ENCODE measurements at regions not wholly inside any gene's neighbourhood (a gene's known extent, or its start where the extent isn't known, plus 50 kb on each side); places are given as distances from the start of the nearest gene placed in this dataset.
A peak's percentile ranks its signal among the peaks of the same experiment; 100 is the strongest.

- TF ChIP-seq REST (IDR thresholded peaks at IDR 0.05; ENCODE audit: borderline replicate concordance), result peak; percentile 5; the same call in 1 of the 2 replicates
- TF ChIP-seq REST (CRISPR knock-in tag; IDR thresholded peaks at IDR 0.05; ENCODE audit: low read depth), result no peak
- TF ChIP-seq EHMT2 (IDR thresholded peaks at IDR 0.05), result no peak
- TF ChIP-seq ETS1 (conservative IDR thresholded peaks at IDR 0.05; ENCODE audit: control insufficient read depth, low read depth, low read length), result no peak
- TF ChIP-seq MEF2D (tag; conservative IDR thresholded peaks at IDR 0.05; ENCODE audit: low read depth), result no peak
- no peak for TF ChIP-seq GTF2F1 (IDR thresholded peaks at IDR 0.05; ENCODE audit: low read depth, low read length)
- peak; percentile 36 for TF ChIP-seq JUND (IDR thresholded peaks at IDR 0.05; ENCODE audit: borderline replicate concordance, low read depth, low read length)
- TF ChIP-seq JUND (tag; IDR thresholded peaks at IDR 0.05; ENCODE audit: borderline replicate concordance, low read depth, low read length), result no peak
- no peak for TF ChIP-seq DACH1 (IDR thresholded peaks at IDR 0.05; ENCODE audit: partially characterized antibody)
- no peak for TF ChIP-seq RBFOX2 (IDR thresholded peaks at IDR 0.05; ENCODE audit: low read depth, low read length)
- TF ChIP-seq CLOCK (CRISPR knock-in tag; IDR thresholded peaks at IDR 0.05; ENCODE audit: borderline replicate concordance), result no peak
- 0 out of 2 replicates have a peak, but pooled peaks have one; percentile 34 for TF ChIP-seq ATF3 (IDR thresholded peaks at IDR 0.05)
- TF ChIP-seq ATF3 (CRISPR knock-in tag; conservative IDR thresholded peaks at IDR 0.05), result no peak
- TF ChIP-seq PRMT5 (CRISPR knock-in tag; IDR thresholded peaks at IDR 0.05), result no peak
- TF ChIP-seq NFE2 (IDR thresholded peaks at IDR 0.05; ENCODE audit: low read depth), result no peak
- no peak for TF ChIP-seq HMG20B (CRISPR knock-in tag; IDR thresholded peaks at IDR 0.05)
These were observed 168.7 kb downstream of the RRAGC start (continued) for GRCh38 chr1:38690790-38691449.

Data from K562 (cell line).